Heart left ventricle (tissue), 16 donors: ENCODE measurements at regions not wholly inside any gene's neighbourhood (a gene's known extent, or its start where the extent isn't known, plus 50 kb on each side); places are given as distances from the start of the nearest gene placed in this dataset.

Experiments
- ATAC-seq, 4 donors: fragments of 200-7000 bp; cut with Tn5 transposase; one replicate each; pipeline ENCODE4 v1.9.1; 2020 to 2022; ENCODE audit warnings: moderate library complexity in 4 of 4, mild to moderate bottlenecking in 3 of 4, moderate number of reproducible peaks in 1 of 4
- DNase-seq, 5 donors: peaks; one replicate each; pipeline ENCODE4 v3.0.0-alpha.2; 2020
- H3K27ac ChIP-seq, 12 donors: fragments of 200-600 bp; sonication (generic) in 4 of 12; one replicate each; pipeline versions ENCODE4 v1.5.0 to v1.8.0; 2016 to 2022; ENCODE audit warnings: mild to moderate bottlenecking in 2 of 12
- H3K27me3 ChIP-seq, 9 donors: fragments of 200-600 bp; sonication (generic) in 2 of 9; one replicate each; pipeline versions ENCODE4 v1.5.1 to v1.8.0; 2016 to 2022; ENCODE audit warnings: mild to moderate bottlenecking in 3 of 9
- H3K36me3 ChIP-seq, 9 donors: fragments of 200-600 bp; sonication (generic) in 2 of 9; one replicate each; pipeline versions ENCODE4 v1.5.0 to v1.8.0; 2018 to 2022; ENCODE audit warnings: mild to moderate bottlenecking in 2 of 9
- H3K4me1 ChIP-seq, 12 donors: fragments of 200-600 bp; sonication (generic) in 4 of 12; one replicate each; pipeline versions ENCODE4 v1.5.0 to v1.8.0; 2016 to 2022; ENCODE audit warnings: mild to moderate bottlenecking in 3 of 12
- H3K4me3 ChIP-seq, 12 donors: fragments of 200-600 bp; sonication (generic) in 4 of 12; one replicate each; pipeline versions ENCODE4 v1.5.0 to v1.8.0; 2017 to 2022; ENCODE audit warnings: mild to moderate bottlenecking in 9 of 12, moderate library complexity in 4 of 12
- H3K9me3 ChIP-seq, 12 donors: fragments of 200-600 bp; sonication (generic) in 4 of 12; one replicate each; pipeline versions ENCODE4 v1.5.0 to v1.8.0; 2016 to 2022; ENCODE audit warnings: mild to moderate bottlenecking in 1 of 12
- CTCF ChIP-seq, 12 donors: fragments of 200-600 bp; sonication (generic) in 4 of 12; IDR thresholded peaks; one replicate each; pipeline versions ENCODE4 v1.5.0 to v1.8.0; 2018 to 2022; ENCODE audit warnings: antibody characterized with exemption in 12 of 12, mild to moderate bottlenecking in 5 of 12
- POLR2A ChIP-seq, 2 donors: fragments of 450-650 bp; IDR thresholded peaks; one replicate each; pipeline ENCODE4 v1.6.1; 2017; ENCODE audit warnings: antibody characterized with exemption in 2 of 2, mild to moderate bottlenecking in 2 of 2, moderate library complexity in 2 of 2
- WGBS, 4 donors: extraction: QIAGEN DNeasy Blood & Tissue Kit in 2 of 4; methylation state at CpG; one replicate each; pipeline versions ENCODE4 v1.1.5 to v1.1.7; 2013 to 2018; 5-methylcytosine and 5-hydroxymethylcytosine counted together
- intact Hi-C, 10 donors: fragments of 100-400 bp; cut with DNase I; formaldehyde crosslinking; loops; one replicate each; pipeline versions ENCODE4 v1.11.1 to v1.14.2; 2022
- donor health status: ischemic (EF 13 %, LVEDD 7.1; RV severe dilation, severe dysfunction).
- donor health status: healthy with polysubstance abuse.
- donor health status: DM: no; HTN: yes; CAD: no.
- donor health status: DM: no; HTN: no; CAD: no.
- donor health status: ischemic (EF 25% LVEDD 6.9; RV normal size, moderate dysfunction).
- donor health status: ischemic (EF 25% LVEDD 5.7; RV mildly dilated, moderate dysfunction).
- donor health status: healthy.
- donor health status: DM: yes; HTN: yes; CAD: no.
- donor health status: ischemic (EF 35%, LVEDD 5.7; RV mildly dilated, moderate dysfunction).
- donor health status: nonischemic (EF 11% LVEDD 7.7; RV severe dilation, severe dysfunction).
- donor health status: DM: yes; HTN: yes; CAD: no.
- donor health status: PGD.
- donor health status: ischemic (EF 29% LVEDD 5.4; RV normal size, mild dysfunction).
- donor health status: nonischemic (EF 23%, LVEDD 6.1; RV moderate dilation, normal function).

GRCh38 chr11:27945348-27945747 is 162.6 kb downstream of the KIF18A start:
- Histone ChIP-seq H3K27me3 (no peaks in the 10 kb centered on the region), H3K4me1 (no peaks in the 10 kb centered on the region), H3K36me3 (no peaks in the 10 kb centered on the region), H3K9me3 (no peaks in the 10 kb centered on the region), H3K4me3 (no peak overlapping the region), H3K27ac (no peak overlapping the region)
- 88 to 95% (median 93%) methylated on average over 1 of the region's 1 CpG for WGBS, 4 donors
- intact Hi-C loops: no loop called here
- ATAC-seq (no peak), DNase-seq (no peak)
- TF ChIP-seq POLR2A (IDR thresholded peaks at IDR 0.05) (no peak), CTCF (IDR thresholded peaks at IDR 0.05) (no peak)

GRCh38 chr11:27938011-27938410 is 169.9 kb downstream of the KIF18A start:
- Histone ChIP-seq H3K27ac (no peak overlapping the region), H3K4me1 (no peaks in the 10 kb centered on the region), H3K27me3 (no peaks in the 10 kb centered on the region), H3K9me3 (peaks cover 0 to 12% (median 0%) of the 10 kb centered on the region in 12 donors), H3K4me3 (no peak overlapping the region), H3K36me3 (no peaks in the 10 kb centered on the region)
- DNase-seq (no peak), ATAC-seq (no peak)
- intact Hi-C loops: no loop called here
- TF ChIP-seq CTCF (IDR thresholded peaks at IDR 0.05) (no peak), POLR2A (IDR thresholded peaks at IDR 0.05) (no peak)
- 75 to 82% (median 78%) methylated on average over 4 of the region's 4 CpGs for WGBS, 4 donors

GRCh38 chr11:27934830-27935145 is 173.2 kb downstream of the KIF18A start:
- ATAC-seq: peak in 1 of 4 donors; percentile 37
- WGBS, 4 donors: 46 to 65% (median 52%) methylated on average over 7 of the region's 7 CpGs
- Histone ChIP-seq H3K4me3 (no peak overlapping the region), H3K27ac (no peak overlapping the region), H3K9me3 (peaks cover 0 to 12% (median 0%) of the 10 kb centered on the region in 12 donors), H3K36me3 (no peaks in the 10 kb centered on the region), H3K27me3 (no peaks in the 10 kb centered on the region), H3K4me1 (no peaks in the 10 kb centered on the region)
- no peak for DNase-seq
- intact Hi-C loops: no loop called here
- TF ChIP-seq POLR2A (IDR thresholded peaks at IDR 0.05) (no peak), CTCF (IDR thresholded peaks at IDR 0.05) (no peak)

DNA sequence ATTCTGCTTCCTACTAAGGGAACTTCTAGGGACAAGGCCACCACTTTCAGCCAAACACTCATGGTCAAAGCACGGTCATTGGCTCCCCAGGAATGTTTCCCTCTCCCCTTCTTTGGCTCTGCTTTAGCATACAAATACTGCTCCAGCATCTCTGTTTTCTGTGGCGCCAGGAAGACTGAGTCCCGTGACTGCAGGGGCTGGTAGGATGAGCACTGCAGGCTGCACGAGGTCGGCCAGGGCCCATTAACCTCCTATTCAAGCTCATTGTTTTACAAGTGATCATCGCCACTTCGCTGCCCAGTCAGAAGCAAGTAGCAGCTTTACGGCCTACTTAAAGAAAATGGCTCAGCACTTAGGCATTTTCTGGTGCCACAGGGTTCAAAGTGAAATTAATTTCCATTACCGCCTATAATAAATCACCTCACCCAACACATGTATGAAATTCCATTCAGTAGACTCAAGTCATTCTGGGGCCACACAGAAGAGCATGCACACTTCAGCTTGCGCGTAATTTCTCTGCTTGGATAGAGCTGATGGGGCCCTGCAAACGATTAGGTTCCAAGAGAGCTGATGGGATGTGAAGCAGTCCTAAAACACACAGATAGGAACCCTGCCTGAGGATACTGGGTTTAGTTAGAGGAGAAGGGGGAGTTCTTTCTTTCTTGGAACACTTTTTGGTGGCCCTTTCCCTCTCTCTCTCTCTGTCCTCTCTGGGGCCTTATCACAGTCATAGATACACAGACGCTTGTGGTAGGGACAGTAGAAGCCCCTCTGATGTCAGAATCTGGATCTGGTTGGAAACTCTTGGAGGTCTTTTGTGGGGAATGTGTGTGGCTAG is 173.7 kb downstream of the KIF18A start:
- no peaks in the 10 kb centered on the region for H3K27me3 ChIP-seq
- ATAC-seq (no peak), DNase-seq (no peak)
- 80 to 88% (median 82%) methylated on average over 13 of the region's 13 CpGs for WGBS, 4 donors
- no peak overlapping the region for H3K4me3 ChIP-seq
- H3K4me1 ChIP-seq: no peaks in the 10 kb centered on the region
- peaks cover 0 to 7% (median 0%) of the 10 kb centered on the region in 12 donors for H3K9me3 ChIP-seq
- no peaks in the 10 kb centered on the region for H3K36me3 ChIP-seq
- intact Hi-C loops: no loop called here
- H3K27ac ChIP-seq: no peak overlapping the region
- TF ChIP-seq POLR2A (IDR thresholded peaks at IDR 0.05) (no peak), CTCF (IDR thresholded peaks at IDR 0.05) (no peak)
